Activated B cell treated with CpG ODN at 0.5 μM for 24 hours (primary cell): ENCODE measurements at regions not wholly inside any gene's neighbourhood (a gene's known extent, or its start where the extent isn't known, plus 50 kb on each side); places are given as distances from the start of the nearest gene placed in this dataset.

Source experiments
- ATAC-seq: fragments of 200-7000 bp; cut with Tn5 transposase; one replicate; pipeline ENCODE4 v1.10.0; 2021; ENCODE audit warnings: low read depth, mild to moderate bottlenecking, moderate library complexity
- CTCF ChIA-PET: fragments of 350-600 bp; sonication (Branson Sonifier 250); formaldehyde crosslinking; loops from one replicate; lab custom pipeline; 2021; ENCODE audit warnings: antibody characterized with exemption; lab: Charles Lee
- POLR2A ChIA-PET: fragments of 350-600 bp; sonication (Branson Sonifier 250); formaldehyde crosslinking; loops from one replicate; lab custom pipeline; 2021; ENCODE audit warnings: antibody characterized with exemption; lab: Charles Lee
- DNase-seq: peaks from one replicate; pipeline ENCODE4 v3.0.0; 2022
- H3K27ac Mint-ChIP-seq: one replicate; pipeline ENCODE4 v1.8.0; 2020; ENCODE audit warnings: mixed read lengths
- H3K27me3 Mint-ChIP-seq: one replicate; pipeline ENCODE4 v1.8.0; 2021; ENCODE audit warnings: mixed read lengths
- H3K36me3 Mint-ChIP-seq: one replicate; pipeline ENCODE4 v1.8.0; 2021; ENCODE audit warnings: low read depth, mixed read lengths
- H3K4me1 Mint-ChIP-seq: one replicate; pipeline ENCODE4 v1.8.0; 2021; ENCODE audit warnings: mixed read lengths
- H3K4me3 Mint-ChIP-seq: one replicate; pipeline ENCODE4 v1.8.0; 2020; ENCODE audit warnings: mild to moderate bottlenecking, mixed read lengths
- H3K9me3 Mint-ChIP-seq: one replicate; pipeline ENCODE4 v1.8.0; 2020; ENCODE audit warnings: mixed read lengths
- intact Hi-C: fragments of 100-400 bp; cut with micrococcal nuclease; formaldehyde crosslinking; loops from one replicate; pipeline ENCODE4 v1.15.1; 2024
- TF ChIP-seq, protein P1 (sequence below): fragments of 200-600 bp; IDR thresholded peaks from one replicate; pipeline ENCODE4 v1.8.0; 2022; ENCODE audit warnings: antibody characterized with exemption, mild to moderate bottlenecking

DNA sequence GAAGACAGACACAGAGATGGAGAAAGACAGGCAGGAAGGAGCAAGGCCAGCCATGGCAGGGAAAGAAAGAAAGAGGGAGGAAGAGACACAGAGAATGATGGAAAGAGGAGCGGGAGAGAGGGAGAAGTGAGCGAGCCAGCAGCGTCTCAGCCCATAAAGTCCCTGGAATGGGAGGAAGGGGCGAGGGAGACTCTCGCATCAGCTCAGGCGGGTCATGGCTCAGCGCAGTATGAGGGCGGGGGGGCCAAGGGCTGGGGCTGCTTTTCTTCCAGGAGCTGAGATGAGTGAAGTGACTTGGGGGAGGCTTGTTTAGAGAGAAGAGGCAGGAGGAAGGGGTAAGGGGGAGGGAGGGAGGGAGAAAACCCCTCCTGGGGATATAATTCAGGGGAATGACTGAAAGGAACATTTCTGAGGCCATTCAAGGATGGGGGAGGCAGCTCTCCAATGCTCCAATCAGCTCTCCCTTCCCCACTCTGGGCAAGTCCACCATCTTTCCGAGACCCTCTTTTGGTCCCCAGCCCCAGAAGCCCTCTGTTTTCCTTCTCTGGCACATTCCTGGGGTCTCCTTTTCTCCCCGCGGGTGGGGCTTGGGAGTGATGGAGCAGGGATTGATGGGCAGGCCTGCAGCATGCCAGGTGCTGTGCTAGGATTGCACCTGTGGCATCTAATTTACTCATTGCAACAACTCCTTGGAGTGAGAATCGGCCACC lies 87.9 kb downstream of the HIF1AN start:
- Mint-ChIP-seq H3K27me3 (peaks cover 60% of the 10 kb centered on the region), H3K9me3 (no peaks in the 10 kb centered on the region), H3K36me3 (no peaks in the 10 kb centered on the region), H3K4me3 (no peak overlapping the region), H3K27ac (no peak overlapping the region), H3K4me1 (no peaks in the 10 kb centered on the region)
- DNase-seq (no peak), ATAC-seq (no peak)
- POLR2A ChIA-PET, result no interaction called here
- intact Hi-C loops, result no loop called here
- CTCF ChIA-PET, result no interaction called here
- TF ChIP-seq, protein P1, sequence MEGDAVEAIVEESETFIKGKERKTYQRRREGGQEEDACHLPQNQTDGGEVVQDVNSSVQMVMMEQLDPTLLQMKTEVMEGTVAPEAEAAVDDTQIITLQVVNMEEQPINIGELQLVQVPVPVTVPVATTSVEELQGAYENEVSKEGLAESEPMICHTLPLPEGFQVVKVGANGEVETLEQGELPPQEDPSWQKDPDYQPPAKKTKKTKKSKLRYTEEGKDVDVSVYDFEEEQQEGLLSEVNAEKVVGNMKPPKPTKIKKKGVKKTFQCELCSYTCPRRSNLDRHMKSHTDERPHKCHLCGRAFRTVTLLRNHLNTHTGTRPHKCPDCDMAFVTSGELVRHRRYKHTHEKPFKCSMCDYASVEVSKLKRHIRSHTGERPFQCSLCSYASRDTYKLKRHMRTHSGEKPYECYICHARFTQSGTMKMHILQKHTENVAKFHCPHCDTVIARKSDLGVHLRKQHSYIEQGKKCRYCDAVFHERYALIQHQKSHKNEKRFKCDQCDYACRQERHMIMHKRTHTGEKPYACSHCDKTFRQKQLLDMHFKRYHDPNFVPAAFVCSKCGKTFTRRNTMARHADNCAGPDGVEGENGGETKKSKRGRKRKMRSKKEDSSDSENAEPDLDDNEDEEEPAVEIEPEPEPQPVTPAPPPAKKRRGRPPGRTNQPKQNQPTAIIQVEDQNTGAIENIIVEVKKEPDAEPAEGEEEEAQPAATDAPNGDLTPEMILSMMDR, result no peak

DNA sequence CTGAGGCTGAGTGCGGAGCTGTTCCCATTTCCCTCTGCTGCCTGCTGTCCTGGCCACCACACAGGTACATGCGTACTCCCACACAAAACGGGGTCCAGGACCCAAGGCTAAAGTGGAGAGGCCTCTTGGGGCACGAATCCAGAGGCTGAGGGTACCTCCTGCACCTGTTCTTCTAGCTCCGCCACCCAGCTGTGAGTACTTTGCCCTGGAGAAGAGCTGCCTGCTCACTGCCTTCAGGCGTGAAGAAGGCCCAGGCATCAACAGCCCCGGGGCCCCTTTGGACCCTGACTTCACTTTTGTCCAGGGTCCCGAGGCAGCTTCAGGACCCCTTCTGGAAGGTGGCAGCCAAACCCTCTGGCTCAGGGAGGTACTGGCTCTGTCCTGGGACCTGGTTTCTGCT lies 88.6 kb downstream of the HIF1AN start:
- TF ChIP-seq, protein P1, result no peak
- Mint-ChIP-seq H3K27ac (no peak overlapping the region), H3K4me3 (no peak overlapping the region), H3K27me3 (peaks cover 55% of the 10 kb centered on the region), H3K36me3 (no peaks in the 10 kb centered on the region), H3K9me3 (no peaks in the 10 kb centered on the region), H3K4me1 (no peaks in the 10 kb centered on the region)
- no peak for DNase-seq
- intact Hi-C loops, result no loop called here
- CTCF ChIA-PET, result no interaction called here
- POLR2A ChIA-PET, result no interaction called here
- no peak for ATAC-seq

DNA sequence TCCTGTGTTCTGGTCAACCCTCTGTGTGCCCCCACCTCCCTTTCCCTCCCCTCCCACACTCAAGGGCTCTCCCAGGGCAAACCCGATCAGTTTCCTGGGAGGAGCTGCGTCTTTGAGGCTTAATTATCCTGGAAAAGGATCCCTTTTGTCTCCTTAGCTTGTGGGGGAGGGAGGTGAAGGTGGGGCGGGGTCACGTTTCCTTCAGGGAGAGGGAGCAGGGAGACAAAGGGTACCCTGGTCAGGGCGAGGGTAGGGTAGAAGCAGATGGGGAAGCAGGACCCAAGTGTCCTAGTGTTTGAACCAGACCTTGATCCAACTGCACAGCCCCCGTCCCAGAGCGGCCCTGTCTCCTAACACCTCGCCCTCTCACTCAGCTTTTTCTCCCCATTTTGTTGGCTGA lies 90.1 kb downstream of the HIF1AN start:
- Mint-ChIP-seq H3K36me3 (no peaks in the 10 kb centered on the region), H3K27me3 (peaks cover 45% of the 10 kb centered on the region), H3K9me3 (no peaks in the 10 kb centered on the region), H3K4me3 (no peak overlapping the region), H3K4me1 (no peaks in the 10 kb centered on the region), H3K27ac (no peak overlapping the region)
- intact Hi-C loops, result no loop called here
- TF ChIP-seq, protein P1, result no peak
- no peak for DNase-seq
- no peak for ATAC-seq
- CTCF ChIA-PET, result no interaction called here
- POLR2A ChIA-PET, result no interaction called here

DNA sequence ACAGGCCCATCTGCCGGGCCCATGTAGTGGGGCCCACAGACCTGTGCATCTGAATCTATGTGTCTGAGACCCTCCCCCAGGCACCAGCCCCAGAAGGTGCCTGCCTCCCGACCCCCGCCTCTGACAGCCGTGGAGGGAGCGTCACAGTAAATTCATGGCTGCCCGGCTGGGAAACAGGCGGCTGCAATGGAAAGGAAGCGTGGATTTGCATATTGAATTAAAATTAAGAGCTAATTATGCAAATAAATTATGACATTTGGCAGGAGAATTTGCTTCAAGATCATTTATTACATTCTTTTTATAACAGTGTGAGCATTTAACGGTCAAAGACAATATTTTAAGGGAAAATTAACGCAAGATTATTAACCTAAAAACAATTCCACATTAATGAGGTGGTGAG lies 92.3 kb downstream of the HIF1AN start:
- TF ChIP-seq, protein P1, result no peak
- ChIA-PET POLR2A (no interaction called here), CTCF (no interaction called here)
- Mint-ChIP-seq H3K27ac (no peak overlapping the region), H3K36me3 (no peaks in the 10 kb centered on the region), H3K9me3 (no peaks in the 10 kb centered on the region), H3K4me3 (no peak overlapping the region), H3K27me3 (peaks cover 39% of the 10 kb centered on the region), H3K4me1 (no peaks in the 10 kb centered on the region)
- intact Hi-C loops, result no loop called here
- ATAC-seq (no peak), DNase-seq (no peak)

DNA sequence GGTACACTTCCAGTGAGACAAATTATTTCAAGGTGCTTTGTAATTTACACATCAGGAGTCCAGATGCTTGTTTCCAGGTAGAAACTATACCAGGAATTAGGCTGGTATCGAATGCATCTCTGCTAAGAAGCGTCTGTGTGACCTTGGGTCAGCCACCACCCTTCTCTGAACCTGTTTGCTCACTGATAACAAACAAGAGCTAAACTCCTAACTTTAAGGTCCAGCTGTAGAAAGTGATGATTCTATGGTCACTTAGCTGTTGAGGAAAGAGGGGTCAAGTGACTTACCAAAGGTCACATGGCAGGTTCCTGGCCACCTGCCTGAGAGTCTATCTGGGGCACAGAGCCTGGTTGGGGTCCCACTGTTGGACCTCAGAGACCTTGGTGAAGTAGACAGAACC lies 95.4 kb downstream of the HIF1AN start:
- CTCF ChIA-PET, result no interaction called here
- no peak overlapping the region for H3K27ac Mint-ChIP-seq
- ATAC-seq (no peak), DNase-seq (no peak)
- H3K9me3 Mint-ChIP-seq, result no peaks in the 10 kb centered on the region
- TF ChIP-seq, protein P1, result no peak
- POLR2A ChIA-PET, result no interaction called here
- H3K36me3 Mint-ChIP-seq, result no peaks in the 10 kb centered on the region
- H3K4me3 Mint-ChIP-seq, result no peak overlapping the region
- intact Hi-C loops, result no loop called here
- no peaks in the 10 kb centered on the region for H3K4me1 Mint-ChIP-seq
- peaks cover 34% of the 10 kb centered on the region for H3K27me3 Mint-ChIP-seq
